ENCODE measurements at regions not wholly inside any gene's neighbourhood (a gene's known extent, or its start where the extent isn't known, plus 50 kb on each side); places are given as distances from the start of the nearest gene placed in this dataset.
"Not testable (repeated sequence)": the region's sequence is repeated elsewhere in the genome, so short reads cannot be mapped to it uniquely, and the experiment has no call there.

DNA sequence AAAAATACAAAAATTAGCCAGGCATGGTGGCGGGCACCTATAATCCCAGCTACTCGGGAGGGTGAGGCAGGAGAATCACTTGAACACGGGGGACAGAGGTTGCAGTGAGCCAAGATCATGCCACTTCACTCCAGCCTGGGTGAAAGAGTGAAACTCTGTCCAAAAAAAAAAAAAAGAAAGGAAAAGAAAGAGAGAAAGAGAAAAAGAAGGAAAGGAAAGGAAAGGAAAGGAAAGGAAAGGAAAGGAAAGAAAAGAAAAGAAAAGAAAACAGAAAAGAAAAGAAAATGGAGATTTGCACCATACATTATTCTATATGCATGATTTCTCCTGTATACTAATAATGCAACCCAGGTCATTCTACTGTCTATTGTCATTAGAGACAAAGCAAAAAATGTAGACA lies 421.5 kb downstream of the PCDH19 start:
- DNase-seq (ENCODE audit: low read depth, low spot score); H3K9me3 ChIP-seq (ENCODE audit: low read depth, low read length); H3K27ac ChIP-seq; H3K36me3 ChIP-seq (ENCODE audit: insufficient read depth, low read length); H3K9ac ChIP-seq (ENCODE audit: insufficient read length); H3K4me3 ChIP-seq: not testable (repeated sequence)

DNA sequence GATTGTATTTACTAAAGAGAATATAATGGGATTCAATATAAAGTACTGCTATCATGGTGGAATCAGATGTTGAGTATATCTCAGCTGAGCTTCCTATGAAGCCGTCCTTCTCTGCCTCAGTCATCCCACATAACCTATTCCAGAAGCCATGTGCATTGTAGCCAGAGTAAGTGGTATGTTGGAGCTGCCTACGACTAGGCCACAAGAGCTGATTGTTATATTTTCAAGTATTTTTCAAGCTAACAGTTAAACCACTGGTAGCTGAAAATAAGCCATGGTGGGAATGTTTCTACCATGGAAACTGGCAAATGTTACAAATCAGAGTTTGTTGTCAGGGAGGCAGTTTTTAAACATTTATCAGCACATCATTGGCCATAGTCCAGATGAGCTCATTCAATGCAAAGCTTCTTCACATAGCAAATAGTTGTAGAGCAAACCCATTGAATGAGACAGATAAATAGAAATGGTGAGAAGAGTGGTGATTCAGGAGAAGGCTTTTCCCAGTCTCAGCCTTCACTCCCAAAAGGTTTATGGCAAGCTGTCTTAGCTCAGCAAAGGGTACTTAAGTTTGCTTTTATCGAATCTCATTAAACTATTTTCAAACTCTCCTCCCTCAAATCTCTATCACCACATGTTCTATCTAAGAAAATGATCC lies 436.4 kb downstream of the PCDH19 start:
- no peak overlapping the region for H3K9ac ChIP-seq (ENCODE audit: insufficient read length)
- no peak overlapping the region for H3K4me3 ChIP-seq
- H3K9me3 ChIP-seq (ENCODE audit: low read depth, low read length), result no peaks in the 10 kb centered on the region
- no peaks in the 10 kb centered on the region for H3K36me3 ChIP-seq (ENCODE audit: insufficient read depth, low read length)
- TF ChIP-seq FOXP2 (optimal IDR thresholded peaks at IDR 0.05; ENCODE audit: control extremely low read depth, extremely low read length, insufficient read depth) (no peak), EZH2 (IDR thresholded peaks at IDR 0.05) (no peak), POLR2AphosphoS5 (IDR thresholded peaks at IDR 0.05; ENCODE audit: borderline replicate concordance, low read depth, low read length) (no peak)
- DNase-seq (ENCODE audit: low read depth, low spot score), result no peak
- H3K27ac ChIP-seq, result no peak overlapping the region

DNA sequence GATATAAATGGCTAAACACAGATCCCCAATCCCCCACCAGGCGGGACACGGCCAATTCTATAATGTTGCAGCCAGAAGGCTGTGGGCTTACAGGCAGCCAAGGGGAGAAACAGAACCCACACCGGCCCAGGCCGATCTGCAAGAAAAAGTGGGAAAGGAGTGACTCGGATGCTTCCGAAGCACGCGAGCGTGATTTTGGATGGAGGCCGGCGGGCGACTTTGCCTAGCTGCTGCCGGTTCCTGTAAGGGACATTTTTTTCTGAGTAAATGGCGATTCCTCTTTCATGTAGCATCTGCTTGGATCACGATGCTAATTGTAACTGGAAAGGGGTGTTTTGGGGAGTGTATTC lies 470.2 kb downstream of the PCDH19 start:
- no peak overlapping the region for H3K4me3 ChIP-seq
- H3K27ac ChIP-seq, result no peak overlapping the region
- TF ChIP-seq POLR2AphosphoS5 (IDR thresholded peaks at IDR 0.05; ENCODE audit: borderline replicate concordance, low read depth, low read length) (no peak), EZH2 (IDR thresholded peaks at IDR 0.05) (no peak), FOXP2 (optimal IDR thresholded peaks at IDR 0.05; ENCODE audit: control extremely low read depth, extremely low read length, insufficient read depth) (no peak)
- no peaks in the 10 kb centered on the region for H3K36me3 ChIP-seq (ENCODE audit: insufficient read depth, low read length)
- no peaks in the 10 kb centered on the region for H3K9me3 ChIP-seq (ENCODE audit: low read depth, low read length)
- no peak for DNase-seq (ENCODE audit: low read depth, low spot score)
- H3K9ac ChIP-seq (ENCODE audit: insufficient read length), result no peak overlapping the region

DNA sequence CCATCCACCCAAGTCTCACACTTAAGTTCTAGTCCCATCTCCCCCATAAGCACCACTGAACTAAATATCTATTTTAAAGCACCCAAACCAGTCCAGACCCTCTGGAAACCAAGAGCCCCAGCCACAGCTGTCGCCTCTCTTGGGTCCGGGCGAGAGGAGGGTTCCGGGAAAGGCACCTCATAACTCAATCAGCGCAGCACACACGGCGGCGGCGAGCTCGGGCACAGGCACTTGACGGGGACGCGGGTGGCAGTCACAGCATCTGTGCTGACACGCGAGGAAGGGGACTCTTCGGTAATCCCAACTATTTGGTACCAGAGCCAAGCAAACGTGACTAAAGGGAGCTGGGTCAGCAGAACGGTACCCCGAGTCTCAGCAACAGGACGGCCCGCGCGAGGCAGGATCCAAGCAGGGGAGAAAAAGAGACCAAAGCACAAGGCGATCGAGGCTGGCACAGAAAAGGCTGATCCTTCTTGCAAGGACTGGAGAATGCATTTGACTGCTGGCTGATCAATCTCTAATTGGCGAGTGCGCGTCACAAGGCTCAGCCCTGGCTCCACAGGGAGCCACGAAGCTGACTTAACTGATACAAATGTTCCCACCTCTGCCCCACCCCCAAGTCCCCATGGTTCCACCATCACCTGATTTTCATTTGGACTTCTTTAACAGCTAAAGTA lies 470.7 kb downstream of the PCDH19 start:
- not testable (repeated sequence) for DNase-seq (ENCODE audit: low read depth, low spot score); H3K9me3 ChIP-seq (ENCODE audit: low read depth, low read length); H3K9ac ChIP-seq (ENCODE audit: insufficient read length); H3K4me3 ChIP-seq; H3K36me3 ChIP-seq (ENCODE audit: insufficient read depth, low read length); H3K27ac ChIP-seq

DNA sequence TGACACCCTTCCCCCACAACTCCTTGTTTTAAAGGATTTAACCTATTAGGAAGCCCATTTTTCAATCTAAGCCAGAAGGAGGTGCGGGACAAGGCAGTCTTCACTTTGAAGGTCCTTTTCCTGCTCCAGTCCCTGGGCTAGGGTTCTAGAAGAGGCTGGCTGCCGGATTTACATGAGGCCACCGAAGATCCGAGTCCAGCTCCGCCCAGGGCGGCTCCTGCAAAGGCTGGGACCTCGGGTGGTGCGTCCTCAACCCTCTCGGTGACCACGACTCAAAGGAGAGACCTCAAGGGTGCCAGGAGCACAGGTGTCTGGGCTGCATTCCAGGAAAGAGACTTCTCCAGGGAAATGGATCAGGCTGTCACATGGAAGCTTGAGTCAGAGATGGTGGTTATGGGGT lies 471.6 kb downstream of the PCDH19 start:
- Histone ChIP-seq H3K27ac (no peak overlapping the region), H3K9me3 (ENCODE audit: low read depth, low read length) (no peaks in the 10 kb centered on the region), H3K36me3 (ENCODE audit: insufficient read depth, low read length) (no peaks in the 10 kb centered on the region), H3K4me3 (no peak overlapping the region), H3K9ac (ENCODE audit: insufficient read length) (no peak overlapping the region)
- DNase-seq (ENCODE audit: low read depth, low spot score), result no peak
- TF ChIP-seq POLR2AphosphoS5 (IDR thresholded peaks at IDR 0.05; ENCODE audit: borderline replicate concordance, low read depth, low read length) (no peak), FOXP2 (optimal IDR thresholded peaks at IDR 0.05; ENCODE audit: control extremely low read depth, extremely low read length, insufficient read depth) (no peak), EZH2 (IDR thresholded peaks at IDR 0.05) (no peak)

DNA sequence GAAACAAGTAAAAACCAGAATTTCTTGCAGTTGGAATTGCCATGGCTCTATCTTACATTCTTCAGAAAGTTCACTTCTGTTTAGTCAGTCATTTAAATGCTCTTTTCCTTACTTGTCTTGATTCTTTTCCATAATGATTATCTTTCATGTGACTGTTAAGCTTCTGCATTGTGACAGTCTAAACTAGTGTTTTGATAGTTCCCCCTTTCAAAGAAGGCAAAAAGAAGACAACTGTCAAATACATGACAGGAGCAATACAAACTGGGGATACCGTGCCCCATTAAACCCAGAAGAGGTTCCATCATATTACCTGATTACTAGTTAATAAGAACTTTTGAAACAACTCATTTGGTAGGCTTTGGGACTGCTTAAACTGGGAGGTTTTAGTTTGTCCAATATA lies 476.2 kb downstream of the PCDH19 start:
- Histone ChIP-seq H3K9ac (ENCODE audit: insufficient read length) (no peak overlapping the region), H3K9me3 (ENCODE audit: low read depth, low read length) (no peaks in the 10 kb centered on the region), H3K27ac (no peak overlapping the region), H3K4me3 (no peak overlapping the region), H3K36me3 (ENCODE audit: insufficient read depth, low read length) (no peaks in the 10 kb centered on the region)
- DNase-seq (ENCODE audit: low read depth, low spot score), result no peak
- no peak for TF ChIP-seq FOXP2 (optimal IDR thresholded peaks at IDR 0.05; ENCODE audit: control extremely low read depth, extremely low read length, insufficient read depth)

DNA sequence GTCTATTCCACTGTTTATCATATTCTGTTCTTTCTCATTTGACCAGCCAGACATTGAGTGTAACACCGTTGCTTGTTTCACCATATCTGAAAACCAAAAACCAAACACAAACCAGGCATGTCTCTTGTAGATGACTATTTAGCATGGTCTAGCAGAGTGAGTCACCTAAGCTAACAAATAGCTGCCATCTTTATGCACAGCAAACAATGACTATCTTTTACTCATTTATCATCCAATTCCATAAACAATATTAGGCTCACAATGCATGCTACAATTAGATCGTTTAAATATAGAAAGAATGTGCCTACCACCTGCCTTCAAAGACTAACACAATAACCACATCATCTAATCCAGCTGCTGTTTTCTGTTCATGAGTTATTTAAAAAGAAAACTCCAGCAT lies 495.4 kb downstream of the PCDH19 start:
- Histone ChIP-seq H3K9ac (ENCODE audit: insufficient read length) (no peak overlapping the region), H3K36me3 (ENCODE audit: insufficient read depth, low read length) (no peaks in the 10 kb centered on the region), H3K4me3 (no peak overlapping the region), H3K9me3 (ENCODE audit: low read depth, low read length) (no peaks in the 10 kb centered on the region), H3K27ac (no peak overlapping the region)
- TF ChIP-seq FOXP2 (optimal IDR thresholded peaks at IDR 0.05; ENCODE audit: control extremely low read depth, extremely low read length, insufficient read depth), result no peak
- no peak for TF ChIP-seq POLR2AphosphoS5 (IDR thresholded peaks at IDR 0.05; ENCODE audit: borderline replicate concordance, low read depth, low read length)
- no peak for TF ChIP-seq EZH2 (IDR thresholded peaks at IDR 0.05)
- DNase-seq (ENCODE audit: low read depth, low spot score), result no peak

DNA sequence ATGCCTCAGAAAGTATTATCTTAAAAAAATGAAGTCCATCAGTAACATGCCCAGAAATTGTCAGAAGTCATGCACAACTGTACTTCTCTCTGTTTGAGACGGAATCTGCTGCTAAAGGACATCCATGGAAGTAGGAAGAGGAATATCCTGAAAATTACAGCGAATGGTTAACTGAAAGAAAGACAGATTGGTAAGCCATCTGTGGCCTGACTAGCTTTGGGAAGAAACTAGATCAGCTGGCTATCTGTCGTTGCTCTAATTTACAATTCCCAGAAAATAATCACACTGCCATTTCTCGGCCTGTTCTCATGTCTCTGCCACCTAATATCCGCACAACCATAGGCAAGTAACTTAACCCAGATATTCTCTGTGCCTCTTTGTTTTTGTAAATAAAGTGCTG lies 496.5 kb downstream of the PCDH19 start:
- DNase-seq (ENCODE audit: low read depth, low spot score), result no peak
- TF ChIP-seq FOXP2 (optimal IDR thresholded peaks at IDR 0.05; ENCODE audit: control extremely low read depth, extremely low read length, insufficient read depth) (no peak), POLR2AphosphoS5 (IDR thresholded peaks at IDR 0.05; ENCODE audit: borderline replicate concordance, low read depth, low read length) (no peak), EZH2 (IDR thresholded peaks at IDR 0.05) (no peak)
- Histone ChIP-seq H3K9ac (ENCODE audit: insufficient read length) (no peak overlapping the region), H3K9me3 (ENCODE audit: low read depth, low read length) (no peaks in the 10 kb centered on the region), H3K36me3 (ENCODE audit: insufficient read depth, low read length) (no peaks in the 10 kb centered on the region), H3K4me3 (no peak overlapping the region), H3K27ac (no peak overlapping the region)

DNA sequence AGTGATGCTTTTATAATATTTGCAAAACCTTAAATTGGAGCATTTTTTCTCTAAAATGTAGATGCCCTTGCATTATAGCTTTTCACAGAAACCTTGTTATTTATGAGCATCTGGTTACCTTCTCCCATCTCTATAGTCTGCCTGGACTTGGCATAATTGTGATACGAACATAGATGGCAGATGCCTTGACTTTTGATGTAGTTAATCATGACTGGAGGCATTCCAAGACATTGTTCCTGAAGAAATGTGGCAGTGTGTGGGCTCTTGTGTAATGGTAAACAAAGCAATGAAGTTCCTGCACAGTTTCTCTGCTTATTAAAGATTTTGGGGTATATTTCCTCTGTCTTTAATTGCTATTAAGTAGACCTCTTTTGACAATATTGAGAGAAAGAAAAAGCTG lies 500.1 kb downstream of the PCDH19 start:
- DNase-seq (ENCODE audit: low read depth, low spot score), result no peak
- no peak overlapping the region for H3K27ac ChIP-seq

More for the DNA sequence above, 500.1 kb downstream of the PCDH19 start:
- no peak overlapping the region for H3K4me3 ChIP-seq
- H3K36me3 ChIP-seq (ENCODE audit: insufficient read depth, low read length), result no peaks in the 10 kb centered on the region
- TF ChIP-seq EZH2 (IDR thresholded peaks at IDR 0.05), result no peak
- no peak for TF ChIP-seq POLR2AphosphoS5 (IDR thresholded peaks at IDR 0.05; ENCODE audit: borderline replicate concordance, low read depth, low read length)
- TF ChIP-seq FOXP2 (optimal IDR thresholded peaks at IDR 0.05; ENCODE audit: control extremely low read depth, extremely low read length, insufficient read depth), result no peak
- no peak overlapping the region for H3K9ac ChIP-seq (ENCODE audit: insufficient read length)
- no peaks in the 10 kb centered on the region for H3K9me3 ChIP-seq (ENCODE audit: low read depth, low read length)
